ENCODE measurements at regions not wholly inside any gene's neighbourhood (a gene's known extent, or its start where the extent isn't known, plus 50 kb on each side); places are given as distances from the start of the nearest gene placed in this dataset.
A peak's percentile ranks its signal among the peaks of the same experiment; 100 is the strongest.

DNA sequence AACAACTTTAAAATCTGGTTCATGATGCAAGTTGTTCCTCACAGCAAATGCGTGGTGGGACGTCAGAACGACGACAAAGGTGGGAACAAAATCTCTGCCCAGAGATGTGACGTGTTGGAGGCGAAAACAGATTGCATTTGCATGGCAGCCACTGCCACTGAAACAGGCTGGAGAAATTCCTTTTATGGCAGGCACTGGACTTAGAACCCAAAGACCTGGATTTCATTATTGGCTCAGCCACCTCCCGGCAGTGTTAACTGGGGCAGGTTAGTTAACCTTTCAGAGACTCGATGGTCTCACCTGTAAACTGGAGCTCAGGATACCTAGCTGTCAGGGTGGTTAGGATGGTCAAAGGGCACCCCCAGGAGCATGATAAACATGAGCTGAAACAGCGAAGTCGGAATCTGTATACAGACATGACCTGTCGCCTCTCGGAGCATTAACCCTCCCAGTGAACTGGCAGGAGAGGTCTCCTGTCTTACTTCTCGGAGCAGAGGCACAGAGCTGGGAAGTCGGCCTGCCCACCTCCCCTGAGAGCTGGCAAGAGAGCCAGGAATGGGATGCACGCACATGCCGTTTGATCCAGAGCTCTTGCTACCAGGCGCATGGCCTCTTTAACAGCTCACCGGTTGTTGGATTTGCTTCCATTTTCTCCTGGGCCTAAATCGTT lies 59.2 kb upstream of the TARBP1 start (continued):
- TF ChIP-seq, protein P1, sequence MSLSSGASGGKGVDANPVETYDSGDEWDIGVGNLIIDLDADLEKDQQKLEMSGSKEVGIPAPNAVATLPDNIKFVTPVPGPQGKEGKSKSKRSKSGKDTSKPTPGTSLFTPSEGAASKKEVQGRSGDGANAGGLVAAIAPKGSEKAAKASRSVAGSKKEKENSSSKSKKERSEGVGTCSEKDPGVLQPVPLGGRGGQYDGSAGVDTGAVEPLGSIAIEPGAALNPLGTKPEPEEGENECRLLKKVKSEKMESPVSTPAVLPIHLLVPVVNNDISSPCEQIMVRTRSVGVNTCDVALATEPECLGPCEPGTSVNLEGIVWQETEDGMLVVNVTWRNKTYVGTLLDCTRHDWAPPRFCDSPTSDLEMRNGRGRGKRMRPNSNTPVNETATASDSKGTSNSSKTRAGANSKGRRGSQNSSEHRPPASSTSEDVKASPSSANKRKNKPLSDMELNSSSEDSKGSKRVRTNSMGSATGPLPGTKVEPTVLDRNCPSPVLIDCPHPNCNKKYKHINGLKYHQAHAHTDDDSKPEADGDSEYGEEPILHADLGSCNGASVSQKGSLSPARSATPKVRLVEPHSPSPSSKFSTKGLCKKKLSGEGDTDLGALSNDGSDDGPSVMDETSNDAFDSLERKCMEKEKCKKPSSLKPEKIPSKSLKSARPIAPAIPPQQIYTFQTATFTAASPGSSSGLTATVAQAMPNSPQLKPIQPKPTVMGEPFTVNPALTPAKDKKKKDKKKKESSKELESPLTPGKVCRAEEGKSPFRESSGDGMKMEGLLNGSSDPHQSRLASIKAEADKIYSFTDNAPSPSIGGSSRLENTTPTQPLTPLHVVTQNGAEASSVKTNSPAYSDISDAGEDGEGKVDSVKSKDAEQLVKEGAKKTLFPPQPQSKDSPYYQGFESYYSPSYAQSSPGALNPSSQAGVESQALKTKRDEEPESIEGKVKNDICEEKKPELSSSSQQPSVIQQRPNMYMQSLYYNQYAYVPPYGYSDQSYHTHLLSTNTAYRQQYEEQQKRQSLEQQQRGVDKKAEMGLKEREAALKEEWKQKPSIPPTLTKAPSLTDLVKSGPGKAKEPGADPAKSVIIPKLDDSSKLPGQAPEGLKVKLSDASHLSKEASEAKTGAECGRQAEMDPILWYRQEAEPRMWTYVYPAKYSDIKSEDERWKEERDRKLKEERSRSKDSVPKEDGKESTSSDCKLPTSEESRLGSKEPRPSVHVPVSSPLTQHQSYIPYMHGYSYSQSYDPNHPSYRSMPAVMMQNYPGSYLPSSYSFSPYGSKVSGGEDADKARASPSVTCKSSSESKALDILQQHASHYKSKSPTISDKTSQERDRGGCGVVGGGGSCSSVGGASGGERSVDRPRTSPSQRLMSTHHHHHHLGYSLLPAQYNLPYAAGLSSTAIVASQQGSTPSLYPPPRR (CRISPR knock-in tag; IDR thresholded peaks at IDR 0.05; ENCODE audit: borderline replicate concordance): peak; percentile 13; the same call in 1 of the 2 replicates
- TF ChIP-seq ZNF430 (CRISPR knock-in tag; IDR thresholded peaks at IDR 0.05) (no peak), ZFY (CRISPR knock-in tag; IDR thresholded peaks at IDR 0.05) (peak; percentile 22; the same call in 1 of the 2 replicates), ZFP1 (CRISPR knock-in tag; IDR thresholded peaks at IDR 0.05) (no peak), CCAR2 (optimal IDR thresholded peaks at IDR 0.05; ENCODE audit: low read depth, low read length) (no peak), MXD4 (CRISPR knock-in tag; IDR thresholded peaks at IDR 0.05) (0 out of 2 replicates have a peak, but pooled peaks have one; percentile 33), ZNF598 (CRISPR knock-in tag; IDR thresholded peaks at IDR 0.05; ENCODE audit: borderline replicate concordance) (no peak), PHF21A (CRISPR knock-in tag; IDR thresholded peaks at IDR 0.05) (0 out of 2 replicates have a peak, but pooled peaks have one; percentile 48), SALL1 (CRISPR knock-in tag; IDR thresholded peaks at IDR 0.05) (peak; percentile 80), ARNT2 (CRISPR knock-in tag; IDR thresholded peaks at IDR 0.05; ENCODE audit: low read depth) (no peak), MTF2 (CRISPR knock-in tag; IDR thresholded peaks at IDR 0.05; ENCODE audit: borderline replicate concordance) (no peak), ZNF557 (CRISPR knock-in tag; IDR thresholded peaks at IDR 0.05) (no peak)
- TF ChIP-seq, protein P2, sequence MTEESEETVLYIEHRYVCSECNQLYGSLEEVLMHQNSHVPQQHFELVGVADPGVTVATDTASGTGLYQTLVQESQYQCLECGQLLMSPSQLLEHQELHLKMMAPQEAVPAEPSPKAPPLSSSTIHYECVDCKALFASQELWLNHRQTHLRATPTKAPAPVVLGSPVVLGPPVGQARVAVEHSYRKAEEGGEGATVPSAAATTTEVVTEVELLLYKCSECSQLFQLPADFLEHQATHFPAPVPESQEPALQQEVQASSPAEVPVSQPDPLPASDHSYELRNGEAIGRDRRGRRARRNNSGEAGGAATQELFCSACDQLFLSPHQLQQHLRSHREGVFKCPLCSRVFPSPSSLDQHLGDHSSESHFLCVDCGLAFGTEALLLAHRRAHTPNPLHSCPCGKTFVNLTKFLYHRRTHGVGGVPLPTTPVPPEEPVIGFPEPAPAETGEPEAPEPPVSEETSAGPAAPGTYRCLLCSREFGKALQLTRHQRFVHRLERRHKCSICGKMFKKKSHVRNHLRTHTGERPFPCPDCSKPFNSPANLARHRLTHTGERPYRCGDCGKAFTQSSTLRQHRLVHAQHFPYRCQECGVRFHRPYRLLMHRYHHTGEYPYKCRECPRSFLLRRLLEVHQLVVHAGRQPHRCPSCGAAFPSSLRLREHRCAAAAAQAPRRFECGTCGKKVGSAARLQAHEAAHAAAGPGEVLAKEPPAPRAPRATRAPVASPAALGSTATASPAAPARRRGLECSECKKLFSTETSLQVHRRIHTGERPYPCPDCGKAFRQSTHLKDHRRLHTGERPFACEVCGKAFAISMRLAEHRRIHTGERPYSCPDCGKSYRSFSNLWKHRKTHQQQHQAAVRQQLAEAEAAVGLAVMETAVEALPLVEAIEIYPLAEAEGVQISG (CRISPR knock-in tag; IDR thresholded peaks at IDR 0.05): no peak
- TF ChIP-seq, protein P3, sequence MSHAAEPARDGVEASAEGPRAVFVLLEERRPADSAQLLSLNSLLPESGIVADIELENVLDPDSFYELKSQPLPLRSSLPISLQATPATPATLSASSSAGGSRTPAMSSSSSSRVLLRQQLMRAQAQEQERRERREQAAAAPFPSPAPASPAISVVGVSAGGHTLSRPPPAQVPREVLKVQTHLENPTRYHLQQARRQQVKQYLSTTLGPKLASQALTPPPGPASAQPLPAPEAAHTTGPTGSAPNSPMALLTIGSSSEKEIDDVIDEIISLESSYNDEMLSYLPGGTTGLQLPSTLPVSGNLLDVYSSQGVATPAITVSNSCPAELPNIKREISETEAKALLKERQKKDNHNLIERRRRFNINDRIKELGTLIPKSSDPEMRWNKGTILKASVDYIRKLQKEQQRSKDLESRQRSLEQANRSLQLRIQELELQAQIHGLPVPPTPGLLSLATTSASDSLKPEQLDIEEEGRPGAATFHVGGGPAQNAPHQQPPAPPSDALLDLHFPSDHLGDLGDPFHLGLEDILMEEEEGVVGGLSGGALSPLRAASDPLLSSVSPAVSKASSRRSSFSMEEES (CRISPR knock-in tag; IDR thresholded peaks at IDR 0.05): no peak
- TF ChIP-seq, protein P4, sequence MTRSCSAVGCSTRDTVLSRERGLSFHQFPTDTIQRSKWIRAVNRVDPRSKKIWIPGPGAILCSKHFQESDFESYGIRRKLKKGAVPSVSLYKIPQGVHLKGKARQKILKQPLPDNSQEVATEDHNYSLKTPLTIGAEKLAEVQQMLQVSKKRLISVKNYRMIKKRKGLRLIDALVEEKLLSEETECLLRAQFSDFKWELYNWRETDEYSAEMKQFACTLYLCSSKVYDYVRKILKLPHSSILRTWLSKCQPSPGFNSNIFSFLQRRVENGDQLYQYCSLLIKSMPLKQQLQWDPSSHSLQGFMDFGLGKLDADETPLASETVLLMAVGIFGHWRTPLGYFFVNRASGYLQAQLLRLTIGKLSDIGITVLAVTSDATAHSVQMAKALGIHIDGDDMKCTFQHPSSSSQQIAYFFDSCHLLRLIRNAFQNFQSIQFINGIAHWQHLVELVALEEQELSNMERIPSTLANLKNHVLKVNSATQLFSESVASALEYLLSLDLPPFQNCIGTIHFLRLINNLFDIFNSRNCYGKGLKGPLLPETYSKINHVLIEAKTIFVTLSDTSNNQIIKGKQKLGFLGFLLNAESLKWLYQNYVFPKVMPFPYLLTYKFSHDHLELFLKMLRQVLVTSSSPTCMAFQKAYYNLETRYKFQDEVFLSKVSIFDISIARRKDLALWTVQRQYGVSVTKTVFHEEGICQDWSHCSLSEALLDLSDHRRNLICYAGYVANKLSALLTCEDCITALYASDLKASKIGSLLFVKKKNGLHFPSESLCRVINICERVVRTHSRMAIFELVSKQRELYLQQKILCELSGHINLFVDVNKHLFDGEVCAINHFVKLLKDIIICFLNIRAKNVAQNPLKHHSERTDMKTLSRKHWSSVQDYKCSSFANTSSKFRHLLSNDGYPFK (CRISPR knock-in tag; IDR thresholded peaks at IDR 0.05; ENCODE audit: borderline replicate concordance): peak; percentile 76; the same call in 1 of the 2 replicates
- TF ChIP-seq, protein P5, sequence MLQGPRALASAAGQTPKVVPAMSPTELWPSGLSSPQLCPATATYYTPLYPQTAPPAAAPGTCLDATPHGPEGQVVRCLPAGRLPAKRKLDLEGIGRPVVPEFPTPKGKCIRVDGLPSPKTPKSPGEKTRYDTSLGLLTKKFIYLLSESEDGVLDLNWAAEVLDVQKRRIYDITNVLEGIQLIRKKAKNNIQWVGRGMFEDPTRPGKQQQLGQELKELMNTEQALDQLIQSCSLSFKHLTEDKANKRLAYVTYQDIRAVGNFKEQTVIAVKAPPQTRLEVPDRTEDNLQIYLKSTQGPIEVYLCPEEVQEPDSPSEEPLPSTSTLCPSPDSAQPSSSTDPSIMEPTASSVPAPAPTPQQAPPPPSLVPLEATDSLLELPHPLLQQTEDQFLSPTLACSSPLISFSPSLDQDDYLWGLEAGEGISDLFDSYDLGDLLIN (CRISPR knock-in tag; IDR thresholded peaks at IDR 0.05; ENCODE audit: borderline replicate concordance): no peak

Measured in HepG2 (cell line).